GM12892 (cell line): ENCODE measurements at regions not wholly inside any gene's neighbourhood (a gene's known extent, or its start where the extent isn't known, plus 50 kb on each side); places are given as distances from the start of the nearest gene placed in this dataset.

Source experiments
- POLR2A ChIP-seq: IDR thresholded peaks from 2 replicates; pipeline ENCODE4 v1.6.1; 2011; ENCODE audit warnings: low read depth, low read length, control low read depth
- POLR2AphosphoS5 ChIP-seq: IDR thresholded peaks from 2 replicates; pipeline ENCODE4 v1.6.1; 2011; ENCODE audit warnings: low read depth, low read length, control low read depth

DNA sequence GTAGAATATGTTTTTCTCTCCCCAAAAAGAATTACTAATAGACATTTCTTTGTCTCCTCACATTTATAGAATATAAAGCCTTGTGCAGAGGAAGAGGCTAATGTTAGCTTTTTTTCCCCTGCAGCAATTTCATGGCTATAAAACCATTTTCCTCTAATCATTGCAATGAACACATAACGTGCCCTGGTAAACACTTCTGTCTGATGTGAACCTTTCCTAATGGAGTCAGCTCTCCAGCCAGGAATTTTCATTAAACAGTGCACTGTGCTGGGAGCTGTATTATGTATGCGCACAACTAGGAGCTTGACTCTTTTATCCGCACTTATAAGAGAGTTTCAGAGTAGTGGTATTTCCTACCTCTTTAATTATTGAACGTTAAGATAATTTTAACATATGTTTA lies 63.9 kb upstream of the SPATS2L start:
- TF ChIP-seq POLR2AphosphoS5 (no peak), POLR2A (no peak)
